ENCODE measurements at regions not wholly inside any gene's neighbourhood (a gene's known extent, or its start where the extent isn't known, plus 50 kb on each side); places are given as distances from the start of the nearest gene placed in this dataset.

- no peak overlapping the region for H3K4me3 ChIP-seq
- peaks cover 12% of the 10 kb centered on the region; the same call in 2 of the 3 replicates for H3K4me1 Mint-ChIP-seq
- H3K4me1 ChIP-seq (ENCODE audit: insufficient read depth), result no peaks in the 10 kb centered on the region
- ATAC-seq, result no peak
- no peak for DNase-seq (ENCODE audit: low spot score)
- no peak overlapping the region for H3K4me2 ChIP-seq
- TF ChIP-seq POLR2AphosphoS5 (IDR thresholded peaks at IDR 0.05; ENCODE audit: low read depth) (no peak), NANOG (IDR thresholded peaks at IDR 0.05; ENCODE audit: borderline replicate concordance) (no peak), ZNF462 (CRISPR knock-in tag; IDR thresholded peaks at IDR 0.05) (no peak), EZH2phosphoT487 (IDR thresholded peaks at IDR 0.05; ENCODE audit: unreplicated experiment) (no peak), CREB1 (CRISPR knock-in tag; IDR thresholded peaks at IDR 0.05; ENCODE audit: low read depth) (no peak), ZNF331 (CRISPR knock-in tag; IDR thresholded peaks at IDR 0.05; ENCODE audit: low read depth) (no peak), JUNB (IDR thresholded peaks at IDR 0.05; ENCODE audit: unreplicated experiment) (no peak), ZNF114 (CRISPR knock-in tag; IDR thresholded peaks at IDR 0.05) (no peak), EZH2 (IDR thresholded peaks at IDR 0.05; ENCODE audit: low read depth, unreplicated experiment) (no peak), STAT1 (IDR thresholded peaks at IDR 0.05; ENCODE audit: unreplicated experiment) (no peak), REST (IDR thresholded peaks at IDR 0.05; ENCODE audit: unreplicated experiment) (no peak)
- TF ChIP-seq, protein P1, sequence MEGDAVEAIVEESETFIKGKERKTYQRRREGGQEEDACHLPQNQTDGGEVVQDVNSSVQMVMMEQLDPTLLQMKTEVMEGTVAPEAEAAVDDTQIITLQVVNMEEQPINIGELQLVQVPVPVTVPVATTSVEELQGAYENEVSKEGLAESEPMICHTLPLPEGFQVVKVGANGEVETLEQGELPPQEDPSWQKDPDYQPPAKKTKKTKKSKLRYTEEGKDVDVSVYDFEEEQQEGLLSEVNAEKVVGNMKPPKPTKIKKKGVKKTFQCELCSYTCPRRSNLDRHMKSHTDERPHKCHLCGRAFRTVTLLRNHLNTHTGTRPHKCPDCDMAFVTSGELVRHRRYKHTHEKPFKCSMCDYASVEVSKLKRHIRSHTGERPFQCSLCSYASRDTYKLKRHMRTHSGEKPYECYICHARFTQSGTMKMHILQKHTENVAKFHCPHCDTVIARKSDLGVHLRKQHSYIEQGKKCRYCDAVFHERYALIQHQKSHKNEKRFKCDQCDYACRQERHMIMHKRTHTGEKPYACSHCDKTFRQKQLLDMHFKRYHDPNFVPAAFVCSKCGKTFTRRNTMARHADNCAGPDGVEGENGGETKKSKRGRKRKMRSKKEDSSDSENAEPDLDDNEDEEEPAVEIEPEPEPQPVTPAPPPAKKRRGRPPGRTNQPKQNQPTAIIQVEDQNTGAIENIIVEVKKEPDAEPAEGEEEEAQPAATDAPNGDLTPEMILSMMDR (conservative IDR thresholded peaks at IDR 0.05; ENCODE audit: low read depth in 2 of 2), result no peak
- TF ChIP-seq, protein P2, sequence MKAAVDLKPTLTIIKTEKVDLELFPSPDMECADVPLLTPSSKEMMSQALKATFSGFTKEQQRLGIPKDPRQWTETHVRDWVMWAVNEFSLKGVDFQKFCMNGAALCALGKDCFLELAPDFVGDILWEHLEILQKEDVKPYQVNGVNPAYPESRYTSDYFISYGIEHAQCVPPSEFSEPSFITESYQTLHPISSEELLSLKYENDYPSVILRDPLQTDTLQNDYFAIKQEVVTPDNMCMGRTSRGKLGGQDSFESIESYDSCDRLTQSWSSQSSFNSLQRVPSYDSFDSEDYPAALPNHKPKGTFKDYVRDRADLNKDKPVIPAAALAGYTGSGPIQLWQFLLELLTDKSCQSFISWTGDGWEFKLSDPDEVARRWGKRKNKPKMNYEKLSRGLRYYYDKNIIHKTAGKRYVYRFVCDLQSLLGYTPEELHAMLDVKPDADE (IDR thresholded peaks at IDR 0.05), result no peak
- H4K20me1 ChIP-seq (replicated peaks; ENCODE audit: insufficient read depth), result no peaks in the 10 kb centered on the region
- H3K4me3 Mint-ChIP-seq, result no peak overlapping the region
- peaks cover under 1% of the 10 kb centered on the region for H3K27me3 Mint-ChIP-seq (ENCODE audit: insufficient read depth, low read depth, poor library complexity)
- H3F3A ChIP-seq (replicated peaks; ENCODE audit: low read depth), result no peaks in the 10 kb centered on the region
- peaks cover 26% of the 10 kb centered on the region for H3K9me3 Mint-ChIP-seq
- H3K36me3 Mint-ChIP-seq (ENCODE audit: low read depth), result peaks cover 3% of the 10 kb centered on the region; the same call in 2 of the 3 replicates
- H3K27me3 ChIP-seq (ENCODE audit: insufficient read depth), result no peaks in the 10 kb centered on the region
- no peak overlapping the region for H3K27ac ChIP-seq (ENCODE audit: low read depth)
- no peak overlapping the region for H2AFZ ChIP-seq
- H3K79me2 ChIP-seq (replicated peaks; ENCODE audit: insufficient read depth), result no peaks in the 10 kb centered on the region
- no peak overlapping the region for H3K27ac Mint-ChIP-seq
- H3K9me2 ChIP-seq (ENCODE audit: insufficient read depth), result no peaks in the 10 kb centered on the region
- no peaks in the 10 kb centered on the region for H3K36me3 ChIP-seq (ENCODE audit: insufficient read depth)
Measured at GRCh38 chr15:27662892-27663291, 436.2 kb downstream of the OCA2 start.
